H1 (cell line): ENCODE measurements at regions not wholly inside any gene's neighbourhood (a gene's known extent, or its start where the extent isn't known, plus 50 kb on each side); places are given as distances from the start of the nearest gene placed in this dataset.

Experiments used
- EP300 ChIP-seq, 2 experiments: IDR thresholded peaks; 1 replicate in 1 of 2; 2 replicates in 1 of 2; pipeline ENCODE4 v1.6.1; 2011 to 2012; ENCODE audit warnings: low read depth in 2 of 2, low read length in 2 of 2, mild to moderate bottlenecking in 2 of 2, borderline replicate concordance in 1 of 2, inconsistent platforms in 1 of 2, moderate library complexity in 1 of 2

- no peak for TF ChIP-seq EP300 (IDR thresholded peaks at IDR 0.05; ENCODE audit: borderline replicate concordance in 1 of 2, low read depth in 2 of 2, low read length in 2 of 2)
Measured at GRCh38 chr22:34070051-34070450, 149.8 kb upstream of the LARGE1 start (continued).
